ENCODE measurements at regions not wholly inside any gene's neighbourhood (a gene's known extent, or its start where the extent isn't known, plus 50 kb on each side); places are given as distances from the start of the nearest gene placed in this dataset.

- WGBS (ENCODE audit: missing lambda C conversion rate) = 27% methylated on average over 3 of the region's 3 CpGs
- TF ChIP-seq GATA3 (IDR thresholded peaks at IDR 0.05; ENCODE audit: borderline replicate concordance) (no peak), EHMT2 (IDR thresholded peaks at IDR 0.05; ENCODE audit: low read depth) (no peak), JUN (IDR thresholded peaks at IDR 0.05) (no peak), MYC (IDR thresholded peaks at IDR 0.05; ENCODE audit: borderline replicate concordance, low read length) (no peak), RNF2 (IDR thresholded peaks at IDR 0.05; ENCODE audit: borderline replicate concordance, low read depth) (no peak), HOXB5 (CRISPR knock-in tag; IDR thresholded peaks at IDR 0.05) (no peak), FOSB (CRISPR knock-in tag; IDR thresholded peaks at IDR 0.05) (no peak)
- FAIRE-seq = no peak
Observed at GRCh38 chr2:59866436-59866835, 687.0 kb downstream of the BCL11A start.

GRCh38 chr2:59858540-59858939, 694.9 kb downstream of the BCL11A start:
- WGBS (ENCODE audit: missing lambda C conversion rate) = 36% methylated on average over 7 of the region's 7 CpGs
- DNase-seq (ENCODE audit: low read depth in 1 of 2, low spot score in 1 of 2) (no peak), ATAC-seq (no peak), FAIRE-seq (no peak)
- Histone ChIP-seq H3K4me2 (no peak overlapping the region), H3K9me3 (0 out of 3 replicates have a peak, but pooled peaks cover 2% of the 10 kb centered on the region), H3K4me3 (no peak overlapping the region), H3K27ac (no peak overlapping the region), H3K4me1 (no peaks in the 10 kb centered on the region)
- CTCF ChIA-PET = no interaction called here
- POLR2A ChIA-PET = no interaction called here
- TF ChIP-seq RFX5 (IDR thresholded peaks at IDR 0.05) (no peak), E2F6 (IDR thresholded peaks at IDR 0.05; ENCODE audit: borderline replicate concordance, low read depth) (no peak), PBX3 (IDR thresholded peaks at IDR 0.05) (no peak), ZSCAN20 (CRISPR knock-in tag; IDR thresholded peaks at IDR 0.05) (no peak), MAX (IDR thresholded peaks at IDR 0.05) (no peak), KDM5A (IDR thresholded peaks at IDR 0.05) (no peak), EHF (CRISPR knock-in tag; IDR thresholded peaks at IDR 0.05) (no peak), MAZ (IDR thresholded peaks at IDR 0.05; ENCODE audit: borderline replicate concordance, low read depth, low read length) (no peak)

More at GRCh38 chr2:59866436-59866835, 687.0 kb downstream of the BCL11A start:
- ChIA-PET POLR2A (no interaction called here), CTCF (no interaction called here)
- no peak overlapping the region for H3K4me2 ChIP-seq
- H3K4me3 ChIP-seq = no peak overlapping the region
- ATAC-seq (no peak), DNase-seq (ENCODE audit: low read depth in 1 of 2, low spot score in 1 of 2) (no peak)
- no peak overlapping the region for H3K27ac ChIP-seq
- H3K4me1 ChIP-seq = no peaks in the 10 kb centered on the region
- no peaks in the 10 kb centered on the region for H3K9me3 ChIP-seq

- no peaks in the 10 kb centered on the region for H3K4me1 ChIP-seq
- TF ChIP-seq CTCF (IDR thresholded peaks at IDR 0.05) (no peak), HEYL (CRISPR knock-in tag; IDR thresholded peaks at IDR 0.05) (no peak), NPAS2 (CRISPR knock-in tag; IDR thresholded peaks at IDR 0.05; ENCODE audit: borderline replicate concordance) (no peak), RNF2 (IDR thresholded peaks at IDR 0.05; ENCODE audit: borderline replicate concordance, low read depth) (no peak), JUN (IDR thresholded peaks at IDR 0.05) (no peak), MYC (IDR thresholded peaks at IDR 0.05; ENCODE audit: borderline replicate concordance, low read length) (no peak), MAX (IDR thresholded peaks at IDR 0.05) (no peak), POLR2A (IDR thresholded peaks at IDR 0.05; ENCODE audit: low read length) (no peak), CHD4 (IDR thresholded peaks at IDR 0.05; ENCODE audit: borderline replicate concordance) (no peak), PHF8 (IDR thresholded peaks at IDR 0.05; ENCODE audit: borderline replicate concordance, low read depth) (no peak)
Observed at GRCh38 chr2:59857109-59857508, 696.3 kb downstream of the BCL11A start.

More at GRCh38 chr2:59857109-59857508, 696.3 kb downstream of the BCL11A start:
- POLR2A ChIA-PET = no interaction called here
- 0 out of 3 replicates have a peak, but pooled peaks cover 2% of the 10 kb centered on the region for H3K9me3 ChIP-seq
- no peak for DNase-seq (ENCODE audit: low read depth in 1 of 2, low spot score in 1 of 2)
- H3K27ac ChIP-seq = no peak overlapping the region
- no peak for ATAC-seq
- no peak for FAIRE-seq
- H3K4me3 ChIP-seq = no peak overlapping the region
- CTCF ChIA-PET = no interaction called here
- no peak overlapping the region for H3K4me2 ChIP-seq

All from A549 (cell line).